Breast epithelium (tissue), 3 donors: ENCODE measurements at regions not wholly inside any gene's neighbourhood (a gene's known extent, or its start where the extent isn't known, plus 50 kb on each side); places are given as distances from the start of the nearest gene placed in this dataset.

Source experiments
- CTCF ChIP-seq, 3 donors: fragments of 450-650 bp; IDR thresholded peaks; one replicate each; pipeline ENCODE4 v1.5.1; 2016 to 2017; ENCODE audit warnings: antibody characterized with exemption in 3 of 3, mild to moderate bottlenecking in 3 of 3, moderate library complexity in 3 of 3
- POLR2A ChIP-seq: fragments of 450-650 bp; IDR thresholded peaks from one replicate; pipeline ENCODE4 v1.6.1; 2016; ENCODE audit warnings: antibody characterized with exemption, mild to moderate bottlenecking, moderate library complexity

- TF ChIP-seq CTCF (IDR thresholded peaks at IDR 0.05), result no peak
- no peak for TF ChIP-seq POLR2A
Observed at GRCh38 chr4:84070289-84070688, 428.8 kb downstream of the NKX6-1 start.
